PC-9 (cell line): ENCODE measurements at regions not wholly inside any gene's neighbourhood (a gene's known extent, or its start where the extent isn't known, plus 50 kb on each side); places are given as distances from the start of the nearest gene placed in this dataset.

Source experiments
- EZH2 ChIP-seq: fragments of 200-600 bp; sonication (generic); IDR thresholded peaks from 2 replicates; pipeline ENCODE4 v1.8.0; 2017; ENCODE audit warnings: antibody characterized with exemption, low read depth
- TF ChIP-seq, protein P1 (sequence below): fragments of 200-600 bp; sonication (generic); conservative IDR thresholded peaks from 2 replicates; pipeline ENCODE4 v1.6.1; 2017; ENCODE audit warnings: mixed run types, antibody characterized with exemption, mild to moderate bottlenecking, moderate library complexity

DNA sequence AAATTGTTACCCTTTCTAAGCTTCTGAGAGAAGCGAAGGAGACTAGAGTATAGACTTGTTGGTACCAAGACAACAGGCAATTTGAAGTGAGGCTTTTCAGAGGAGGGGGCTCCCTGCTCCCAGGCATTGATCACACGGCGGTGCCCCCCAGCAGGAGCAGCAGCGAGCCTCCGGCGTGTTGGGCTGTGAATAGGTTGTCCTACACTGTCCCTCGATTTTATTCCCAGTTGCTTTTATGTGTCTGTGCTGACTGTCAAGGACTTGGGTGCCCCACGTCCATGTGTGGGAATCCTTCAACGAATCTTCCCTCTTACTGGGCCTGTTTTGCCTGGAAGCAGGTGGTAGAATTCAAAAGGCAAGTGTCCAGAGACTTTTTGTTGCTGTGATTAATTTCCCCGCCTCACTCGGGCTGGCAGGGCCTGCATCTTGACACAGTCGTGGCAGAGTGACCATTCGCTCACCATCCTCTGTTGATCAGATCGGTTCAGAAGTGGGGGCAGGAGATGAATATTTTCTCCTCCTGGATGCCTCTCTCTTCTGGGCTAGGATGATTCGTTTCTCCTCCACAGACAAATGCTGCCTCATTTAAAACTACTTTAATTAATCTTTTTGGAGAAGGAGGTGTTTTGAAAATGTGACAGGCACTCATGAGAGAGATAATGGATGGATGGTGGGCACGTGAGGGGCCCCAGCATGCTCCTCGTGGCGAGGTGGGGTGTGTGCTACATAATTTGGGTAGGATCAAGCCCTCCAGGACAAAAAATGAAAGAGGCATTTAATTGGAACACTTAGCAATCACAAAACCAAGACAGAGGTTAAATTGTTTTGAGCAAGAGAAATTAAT, 77.6 kb downstream of the SMIM21 start:
- TF ChIP-seq, protein P1, sequence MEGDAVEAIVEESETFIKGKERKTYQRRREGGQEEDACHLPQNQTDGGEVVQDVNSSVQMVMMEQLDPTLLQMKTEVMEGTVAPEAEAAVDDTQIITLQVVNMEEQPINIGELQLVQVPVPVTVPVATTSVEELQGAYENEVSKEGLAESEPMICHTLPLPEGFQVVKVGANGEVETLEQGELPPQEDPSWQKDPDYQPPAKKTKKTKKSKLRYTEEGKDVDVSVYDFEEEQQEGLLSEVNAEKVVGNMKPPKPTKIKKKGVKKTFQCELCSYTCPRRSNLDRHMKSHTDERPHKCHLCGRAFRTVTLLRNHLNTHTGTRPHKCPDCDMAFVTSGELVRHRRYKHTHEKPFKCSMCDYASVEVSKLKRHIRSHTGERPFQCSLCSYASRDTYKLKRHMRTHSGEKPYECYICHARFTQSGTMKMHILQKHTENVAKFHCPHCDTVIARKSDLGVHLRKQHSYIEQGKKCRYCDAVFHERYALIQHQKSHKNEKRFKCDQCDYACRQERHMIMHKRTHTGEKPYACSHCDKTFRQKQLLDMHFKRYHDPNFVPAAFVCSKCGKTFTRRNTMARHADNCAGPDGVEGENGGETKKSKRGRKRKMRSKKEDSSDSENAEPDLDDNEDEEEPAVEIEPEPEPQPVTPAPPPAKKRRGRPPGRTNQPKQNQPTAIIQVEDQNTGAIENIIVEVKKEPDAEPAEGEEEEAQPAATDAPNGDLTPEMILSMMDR, result no peak
- no peak for TF ChIP-seq EZH2
